ENCODE measurements at regions not wholly inside any gene's neighbourhood (a gene's known extent, or its start where the extent isn't known, plus 50 kb on each side); places are given as distances from the start of the nearest gene placed in this dataset.
A peak's percentile ranks its signal among the peaks of the same experiment; 100 is the strongest.

GRCh38 chr4:123110147-123110546, 187.8 kb upstream of the NUDT6 start:
- no peak for DNase-seq
- H3K4me1 ChIP-seq = peaks cover 0 to 35% (median 26%) of the 10 kb centered on the region in 4 donors
- no peaks in the 10 kb centered on the region for H3K27me3 ChIP-seq
- peak overlapping the region in 3 of 4 donors; percentile 41 to 62 (median 46) for H3K27ac ChIP-seq
- 75 to 84% methylated on average over 1 of the region's 1 CpG for WGBS, 2 donors
- no peak overlapping the region for H3K4me3 ChIP-seq
- H3K9me3 ChIP-seq = no peaks in the 10 kb centered on the region
- no peaks in the 10 kb centered on the region for H3K36me3 ChIP-seq
- intact Hi-C loops (cut with DNase I) = no loop called here
- TF ChIP-seq POLR2A (IDR thresholded peaks at IDR 0.05) (no peak), EP300 (IDR thresholded peaks at IDR 0.05) (peak in 2 of 4 donors; percentile 63 to 71), POLR2AphosphoS5 (IDR thresholded peaks at IDR 0.05) (peak; percentile 79 to 85 (median 82)), CTCF (IDR thresholded peaks at IDR 0.05) (no peak)

GRCh38 chr4:123110685-123111084, 188.3 kb upstream of the NUDT6 start:
- Histone ChIP-seq H3K4me1 (peaks cover 0 to 35% (median 26%) of the 10 kb centered on the region in 4 donors), H3K27ac (peak overlapping the region in 3 of 4 donors; percentile 41 to 62 (median 46)), H3K27me3 (no peaks in the 10 kb centered on the region), H3K9me3 (no peaks in the 10 kb centered on the region), H3K4me3 (no peak overlapping the region), H3K36me3 (no peaks in the 10 kb centered on the region)
- DNase-seq = no peak
- TF ChIP-seq EP300 (IDR thresholded peaks at IDR 0.05) = no peak
- no peak for TF ChIP-seq POLR2AphosphoS5 (IDR thresholded peaks at IDR 0.05)
- TF ChIP-seq POLR2A (IDR thresholded peaks at IDR 0.05) = no peak
- TF ChIP-seq CTCF (IDR thresholded peaks at IDR 0.05) = no peak
- intact Hi-C loops (cut with DNase I) = no loop called here
- 88 to 91% methylated on average over 2 of the region's 2 CpGs for WGBS, 2 donors

GRCh38 chr4:123113155-123113554, 190.8 kb upstream of the NUDT6 start:
- no peaks in the 10 kb centered on the region for H3K9me3 ChIP-seq
- no peak overlapping the region for H3K4me3 ChIP-seq
- H3K4me1 ChIP-seq = peaks cover 0 to 36% (median 28%) of the 10 kb centered on the region in 4 donors
- no peaks in the 10 kb centered on the region for H3K36me3 ChIP-seq
- intact Hi-C loops (cut with DNase I) = no loop called here
- no peaks in the 10 kb centered on the region for H3K27me3 ChIP-seq
- WGBS, 2 donors = 86 to 88% methylated on average over 3 of the region's 3 CpGs
- no peak for DNase-seq
- TF ChIP-seq EP300 (IDR thresholded peaks at IDR 0.05) = no peak
- TF ChIP-seq POLR2AphosphoS5 (IDR thresholded peaks at IDR 0.05) = no peak
- no peak for TF ChIP-seq CTCF (IDR thresholded peaks at IDR 0.05)
- peak overlapping the region in 1 of 4 donors; percentile 8 for H3K27ac ChIP-seq

GRCh38 chr4:123114084-123114914, 191.9 kb upstream of the NUDT6 start:
- WGBS, 2 donors = 95 to 96% methylated on average over 9 of the region's 9 CpGs
- H3K36me3 ChIP-seq = no peaks in the 10 kb centered on the region
- no peak overlapping the region for H3K4me3 ChIP-seq
- H3K4me1 ChIP-seq = peaks cover 0 to 32% (median 24%) of the 10 kb centered on the region in 4 donors
- no peaks in the 10 kb centered on the region for H3K27me3 ChIP-seq
- H3K27ac ChIP-seq = no peak overlapping the region
- no peak for TF ChIP-seq POLR2A (IDR thresholded peaks at IDR 0.05)
- no peak for TF ChIP-seq CTCF (IDR thresholded peaks at IDR 0.05)
- no peak for TF ChIP-seq POLR2AphosphoS5 (IDR thresholded peaks at IDR 0.05)
- no peak for TF ChIP-seq EP300 (IDR thresholded peaks at IDR 0.05)
- no peaks in the 10 kb centered on the region for H3K9me3 ChIP-seq
- intact Hi-C loops (cut with DNase I) = no loop called here
- DNase-seq = no peak
